ENCODE measurements at regions not wholly inside any gene's neighbourhood (a gene's known extent, or its start where the extent isn't known, plus 50 kb on each side); places are given as distances from the start of the nearest gene placed in this dataset.

DNA sequence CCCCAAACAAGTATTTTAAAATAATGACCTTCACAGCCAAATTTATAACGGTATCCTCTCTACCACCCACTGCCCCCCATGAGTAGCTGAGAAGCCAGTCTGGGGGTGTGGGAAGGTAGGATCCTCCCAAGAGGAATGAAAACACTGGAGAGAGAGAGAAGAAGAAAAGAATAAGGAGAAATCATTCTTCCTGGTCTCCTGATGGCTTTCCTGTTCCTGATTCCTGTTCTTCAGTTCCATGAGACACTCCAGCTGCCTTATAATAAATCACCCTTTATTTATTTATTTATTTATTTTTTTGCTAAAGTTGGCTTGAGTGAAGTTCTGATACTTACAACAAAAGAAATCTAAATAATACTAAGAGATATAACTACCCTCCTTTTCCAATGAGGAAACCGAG is 56.4 kb upstream of the FAM20A start:
- Mint-ChIP-seq H3K9me3 (no peaks in the 10 kb centered on the region), H3K27me3 (peaks cover 4% of the 10 kb centered on the region), H3K27ac (no peak overlapping the region), H3K4me1 (no peaks in the 10 kb centered on the region), H3K4me3 (no peak overlapping the region), H3K36me3 (ENCODE audit: low read depth) (no peaks in the 10 kb centered on the region)
- no peak for ATAC-seq
- no peak for DNase-seq

DNA sequence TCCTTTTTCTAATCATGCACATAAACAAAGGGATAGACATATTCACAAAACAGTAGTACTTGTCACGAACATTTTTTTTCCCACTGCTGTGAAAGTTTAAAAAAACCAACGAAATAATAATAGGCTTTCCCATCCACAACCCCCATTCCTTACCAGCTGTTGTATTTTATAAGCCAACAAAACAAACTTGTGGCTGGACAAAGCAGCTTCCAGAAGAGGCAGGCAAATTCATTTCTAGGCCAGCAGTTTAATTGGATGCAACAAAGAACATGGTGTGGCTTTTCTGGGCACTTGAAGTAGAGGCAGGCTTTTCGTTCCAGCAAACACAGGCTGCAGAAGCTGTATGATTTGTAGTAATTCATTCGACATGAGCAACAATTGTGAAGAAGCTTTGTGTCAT is 56.0 kb upstream of the FAM20A start:
- Mint-ChIP-seq H3K27ac (no peak overlapping the region), H3K9me3 (no peaks in the 10 kb centered on the region), H3K4me1 (no peaks in the 10 kb centered on the region), H3K4me3 (no peak overlapping the region), H3K27me3 (peaks cover 4% of the 10 kb centered on the region), H3K36me3 (ENCODE audit: low read depth) (no peaks in the 10 kb centered on the region)
- DNase-seq (no peak), ATAC-seq (no peak)

DNA sequence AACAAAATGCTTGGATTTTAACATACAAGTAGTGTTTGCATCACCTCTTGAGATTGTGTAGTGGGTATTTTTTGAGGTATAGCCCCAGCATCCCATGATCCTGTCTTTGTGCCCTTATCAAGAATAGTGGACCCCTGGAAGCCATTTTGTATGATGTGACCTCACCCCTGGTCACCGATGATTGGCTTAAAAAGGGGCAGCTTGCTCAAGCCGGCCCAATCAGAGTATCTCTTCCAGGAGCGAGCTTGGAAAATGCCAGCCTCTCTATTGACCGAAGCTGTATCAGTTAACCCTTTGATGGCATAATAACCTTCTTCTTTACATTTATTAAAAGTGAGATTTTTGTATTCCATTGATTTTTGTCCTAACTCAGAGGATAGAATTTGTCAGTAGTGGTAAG is 55.5 kb upstream of the FAM20A start:
- Mint-ChIP-seq H3K9me3 (no peaks in the 10 kb centered on the region), H3K36me3 (ENCODE audit: low read depth) (no peaks in the 10 kb centered on the region), H3K4me1 (no peaks in the 10 kb centered on the region)

More for the DNA sequence above, 55.5 kb upstream of the FAM20A start:
- ATAC-seq (no peak), DNase-seq (no peak)
- H3K27me3 Mint-ChIP-seq, result peaks cover 4% of the 10 kb centered on the region
- H3K27ac Mint-ChIP-seq, result no peak overlapping the region
- H3K4me3 Mint-ChIP-seq, result no peak overlapping the region
